Upper lobe of left lung (tissue), 4 donors: ENCODE measurements at regions not wholly inside any gene's neighbourhood (a gene's known extent, or its start where the extent isn't known, plus 50 kb on each side); places are given as distances from the start of the nearest gene placed in this dataset.

Source experiments
- CTCF ChIP-seq, 6 experiments: fragments of 450-650 bp in 4 of 6; fragments of 200-600 bp in 2 of 6; sonication (generic) in 2 of 6; IDR thresholded peaks; one replicate each; pipeline ENCODE4 v1.5.1; 2016 to 2019; ENCODE audit warnings: antibody characterized with exemption in 6 of 6
- EP300 ChIP-seq, 4 donors: sonication (generic); formaldehyde crosslinking; IDR thresholded peaks; one replicate each; pipeline ENCODE4 v1.5.1; 2017; ENCODE audit warnings: antibody characterized with exemption in 4 of 4, control low read depth in 2 of 4
- POLR2AphosphoS5 ChIP-seq, 2 donors: sonication (generic); formaldehyde crosslinking; IDR thresholded peaks; one replicate each; pipeline ENCODE4 v1.5.1; 2017; ENCODE audit warnings: antibody characterized with exemption in 2 of 2

- no peak for TF ChIP-seq CTCF (IDR thresholded peaks at IDR 0.05)
- no peak for TF ChIP-seq EP300 (IDR thresholded peaks at IDR 0.05)
- no peak for TF ChIP-seq POLR2AphosphoS5 (IDR thresholded peaks at IDR 0.05)
Measured at GRCh38 chr3:182284793-182285192, 508.5 kb upstream of the ATP11B start.
